ENCODE measurements at regions not wholly inside any gene's neighbourhood (a gene's known extent, or its start where the extent isn't known, plus 50 kb on each side); places are given as distances from the start of the nearest gene placed in this dataset.

GRCh38 chr17:17408236-17408794 lies 68.5 kb upstream of the MED9 start (continued):
- TF ChIP-seq ZNF197 (CRISPR knock-in tag; IDR thresholded peaks at IDR 0.05; ENCODE audit: low read depth) (no peak), PML (IDR thresholded peaks at IDR 0.05; ENCODE audit: low read length) (no peak), ETS2 (tag; IDR thresholded peaks at IDR 0.05; ENCODE audit: borderline replicate concordance, poor library complexity, severe bottlenecking) (no peak), USF2 (CRISPR knock-in tag; IDR thresholded peaks at IDR 0.05) (no peak), CTCF (IDR thresholded peaks at IDR 0.05 in 2 of 3, conservative IDR thresholded peaks at IDR 0.05 in 1 of 3; ENCODE audit: insufficient read depth in 2 of 3, low read depth in 1 of 3, low read length in 3 of 3) (no peak), ZNF77 (CRISPR knock-in tag; IDR thresholded peaks at IDR 0.05) (no peak), NCOA6 (IDR thresholded peaks at IDR 0.05) (no peak), ZNF165 (CRISPR knock-in tag; IDR thresholded peaks at IDR 0.05; ENCODE audit: borderline replicate concordance) (no peak), ATF3 (IDR thresholded peaks at IDR 0.05) (peak; percentile 37; the same call in 1 of the 2 replicates), ATF3 (CRISPR knock-in tag; conservative IDR thresholded peaks at IDR 0.05) (no peak), CEBPG (CRISPR knock-in tag; IDR thresholded peaks at IDR 0.05) (peak; percentile 75), CEBPG (tag; conservative IDR thresholded peaks at IDR 0.05 in 1 of 2, IDR thresholded peaks at IDR 0.05 in 1 of 2) (peak; percentile 96 to 97), SNAPC5 (CRISPR knock-in tag; IDR thresholded peaks at IDR 0.05) (no peak), MCM5 (IDR thresholded peaks at IDR 0.05; ENCODE audit: low read depth) (no peak), POLR3G (IDR thresholded peaks at IDR 0.05; ENCODE audit: extremely low read depth, insufficient read length, insufficient replicate concordance) (no peak), NFIC (IDR thresholded peaks at IDR 0.05) (peak; percentile 91), U2AF1 (optimal IDR thresholded peaks at IDR 0.05; ENCODE audit: low read depth, low read length) (peak; percentile 41), ELF4 (CRISPR knock-in tag; IDR thresholded peaks at IDR 0.05) (no peak), MBD1 (CRISPR knock-in tag; IDR thresholded peaks at IDR 0.05) (no peak), TOE1 (IDR thresholded peaks at IDR 0.05; ENCODE audit: borderline replicate concordance) (no peak), TOE1 (CRISPR knock-in tag; IDR thresholded peaks at IDR 0.05; ENCODE audit: borderline replicate concordance, low read depth) (no peak), LARP7 (IDR thresholded peaks at IDR 0.05) (no peak), TEAD4 (IDR thresholded peaks at IDR 0.05; ENCODE audit: low read length) (no peak), TEAD4 (CRISPR knock-in tag; IDR thresholded peaks at IDR 0.05; ENCODE audit: borderline replicate concordance) (no peak)
